ENCODE measurements at regions not wholly inside any gene's neighbourhood (a gene's known extent, or its start where the extent isn't known, plus 50 kb on each side); places are given as distances from the start of the nearest gene placed in this dataset.
"Not testable (repeated sequence)": the region's sequence is repeated elsewhere in the genome, so short reads cannot be mapped to it uniquely, and the experiment has no call there.

DNA sequence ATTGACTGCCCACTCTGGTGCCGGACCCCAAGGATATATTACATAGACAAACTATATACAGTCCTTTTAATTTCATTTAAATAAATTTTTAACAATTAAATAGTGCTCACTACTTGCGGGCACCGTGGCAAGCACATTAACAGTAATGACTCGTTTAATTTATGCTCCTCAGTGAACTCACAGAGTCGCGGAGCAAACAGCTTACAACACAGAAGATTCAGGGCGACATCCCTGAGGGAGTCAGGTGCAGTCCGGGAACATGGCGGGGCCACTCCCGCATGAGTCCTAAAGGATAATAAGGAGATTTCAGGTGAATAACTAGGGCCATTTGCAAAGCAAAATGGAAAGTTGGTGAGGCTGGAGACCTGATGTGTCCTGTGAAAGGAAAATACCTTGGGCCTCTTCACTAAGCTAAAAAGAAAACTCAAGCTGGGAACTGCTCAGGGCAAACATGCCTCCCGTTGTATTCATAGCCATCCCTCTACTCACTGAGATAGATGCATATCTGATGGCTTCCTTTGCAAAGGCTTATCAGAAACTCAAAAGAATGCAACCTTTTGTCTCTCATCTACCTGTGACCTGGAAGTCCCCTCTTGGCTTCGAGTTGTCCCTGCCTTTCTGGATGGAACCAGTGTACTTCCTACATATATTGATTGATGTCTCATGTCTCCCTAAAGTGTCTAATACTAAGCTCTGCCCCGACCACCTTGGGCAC, 125.6 kb downstream of the KLF6 start:
- DNase-seq: no peak

DNA sequence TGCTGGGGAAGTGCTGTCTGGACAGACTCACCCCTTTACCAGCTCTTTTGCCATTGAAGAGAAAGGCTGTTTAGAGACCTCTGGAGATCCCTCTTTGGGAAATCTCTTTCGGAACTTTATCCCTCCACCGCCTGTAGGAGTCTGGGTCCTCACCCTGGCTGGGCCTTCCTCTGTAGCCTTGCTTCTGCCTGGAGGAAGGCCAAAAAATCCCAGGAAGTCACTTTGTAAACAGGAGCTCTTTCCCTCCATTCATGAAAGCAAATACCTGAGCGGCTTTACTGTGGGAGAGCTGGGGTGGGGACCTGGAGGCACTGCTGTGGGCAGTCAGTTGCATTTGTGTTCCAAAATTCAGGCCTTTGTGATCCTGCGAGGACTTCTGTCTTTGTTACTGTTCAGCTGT, 126.2 kb downstream of the KLF6 start:
- no peak for DNase-seq

DNA sequence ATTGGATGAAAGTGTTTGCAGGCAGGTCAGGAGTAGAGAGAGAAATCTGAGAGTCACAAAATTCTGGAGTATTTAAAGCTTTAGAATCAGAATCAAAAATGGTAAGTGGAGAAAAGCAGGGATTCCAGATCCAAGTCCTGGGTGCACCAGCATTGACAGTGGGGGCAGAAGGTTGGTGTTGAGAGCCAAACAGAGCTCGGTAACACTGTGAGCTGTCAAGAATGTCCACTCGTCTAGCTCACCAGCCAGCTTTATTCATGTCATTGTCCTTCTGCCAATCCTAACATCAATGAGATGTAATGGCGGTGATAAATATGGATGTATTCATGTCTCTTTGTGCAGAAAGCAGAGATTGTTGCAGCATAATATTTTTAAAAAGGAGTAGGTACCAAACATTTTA, 128.8 kb downstream of the KLF6 start:
- no peak for DNase-seq

DNA sequence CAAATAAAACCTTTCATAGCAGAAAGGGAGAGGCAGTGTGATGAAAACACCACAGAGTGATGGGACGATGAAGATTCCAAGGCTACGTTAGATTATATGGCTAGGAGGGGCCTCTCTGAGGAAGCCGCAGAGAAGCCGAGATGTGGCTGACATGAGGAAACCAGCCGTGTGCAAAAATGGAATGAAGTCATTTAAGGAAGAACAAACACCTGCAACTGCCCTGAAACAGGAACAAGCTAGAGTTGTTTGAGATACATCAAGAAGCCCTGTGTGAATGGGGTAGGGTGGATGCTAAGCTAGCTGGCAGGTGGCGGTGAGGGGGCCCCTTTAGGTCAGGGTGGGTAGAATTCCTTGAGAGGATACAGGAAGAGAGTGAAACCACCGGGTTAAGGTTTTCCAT, 129.5 kb downstream of the KLF6 start:
- no peak for DNase-seq

DNA sequence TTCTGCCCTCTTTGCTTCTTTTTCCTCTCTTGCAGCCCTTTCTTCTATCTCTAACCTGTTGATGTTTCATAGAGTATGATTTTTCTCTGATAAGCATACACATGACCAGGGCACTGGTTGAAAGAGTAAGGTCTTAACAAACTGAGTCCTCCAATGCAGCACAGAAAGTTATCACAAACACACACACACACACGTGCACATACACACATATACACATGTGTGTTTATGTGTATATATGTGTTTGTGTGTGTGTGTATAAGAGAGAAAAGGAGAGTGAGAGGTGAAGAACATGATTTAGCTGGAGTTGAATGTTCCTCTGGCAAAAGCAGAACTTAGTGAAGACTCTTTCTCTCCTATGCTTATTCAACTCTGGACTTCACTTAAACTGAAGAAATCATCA, 130.0 kb downstream of the KLF6 start:
- DNase-seq: no peak

DNA sequence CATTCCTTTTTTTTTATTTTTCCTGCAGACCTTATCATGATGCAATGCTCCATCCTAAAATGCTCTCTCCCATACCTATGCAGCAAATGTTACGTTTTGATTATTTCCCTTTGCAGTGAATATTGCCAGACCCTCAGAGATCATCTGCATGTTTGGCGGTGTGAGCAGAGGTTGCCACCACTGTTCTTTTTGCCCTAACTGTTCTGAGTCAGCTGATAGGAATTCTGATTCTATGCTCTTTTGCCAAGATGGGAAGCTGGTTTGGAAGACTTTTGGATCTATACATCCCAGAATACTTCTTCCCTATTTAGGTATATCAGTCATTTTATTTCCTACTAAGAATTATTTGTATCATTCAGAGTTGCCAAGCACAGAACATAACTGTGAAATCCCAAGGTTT, 130.5 kb downstream of the KLF6 start:
- peak; percentile 47 for DNase-seq

DNA sequence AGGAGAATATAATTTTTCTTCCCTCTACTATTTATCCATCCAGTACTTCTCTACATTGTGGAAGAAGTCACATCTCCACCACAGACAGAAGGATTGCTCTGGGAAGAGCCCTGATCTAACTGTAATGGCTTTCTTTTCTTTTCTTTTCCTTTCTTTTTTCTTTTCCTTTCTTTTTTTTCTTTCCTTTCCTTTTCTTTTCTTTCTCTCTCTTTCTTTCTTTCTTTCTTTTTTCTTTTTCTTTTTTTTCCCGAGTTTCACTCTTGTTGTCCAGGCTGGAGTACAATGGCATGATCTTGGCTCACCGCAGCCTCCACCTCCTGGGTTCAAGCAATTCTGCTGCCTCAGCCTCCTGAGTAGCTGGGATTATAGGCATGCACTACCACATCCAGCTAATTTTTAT, 131.7 kb downstream of the KLF6 start:
- DNase-seq: not testable (repeated sequence)

DNA sequence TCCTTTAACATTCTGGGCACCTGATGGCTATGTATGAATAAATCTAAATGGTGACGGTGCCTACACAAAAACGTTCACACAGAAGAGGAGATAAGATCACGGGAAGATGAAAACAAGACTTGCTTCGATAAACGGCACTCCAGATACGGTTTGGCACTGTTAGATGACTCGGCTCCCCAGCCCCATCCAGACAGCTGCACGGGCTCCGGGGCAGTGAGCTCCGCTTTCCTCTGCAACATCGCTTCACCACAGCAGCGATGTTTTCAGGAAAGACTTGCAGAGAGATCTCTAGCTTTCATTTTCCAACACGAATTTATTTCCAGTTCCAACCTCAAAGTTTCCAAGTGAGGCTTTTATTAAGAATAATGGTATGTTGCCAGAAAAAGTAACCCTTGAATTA, 132.1 kb downstream of the KLF6 start:
- DNase-seq: peak; percentile 15

DNA sequence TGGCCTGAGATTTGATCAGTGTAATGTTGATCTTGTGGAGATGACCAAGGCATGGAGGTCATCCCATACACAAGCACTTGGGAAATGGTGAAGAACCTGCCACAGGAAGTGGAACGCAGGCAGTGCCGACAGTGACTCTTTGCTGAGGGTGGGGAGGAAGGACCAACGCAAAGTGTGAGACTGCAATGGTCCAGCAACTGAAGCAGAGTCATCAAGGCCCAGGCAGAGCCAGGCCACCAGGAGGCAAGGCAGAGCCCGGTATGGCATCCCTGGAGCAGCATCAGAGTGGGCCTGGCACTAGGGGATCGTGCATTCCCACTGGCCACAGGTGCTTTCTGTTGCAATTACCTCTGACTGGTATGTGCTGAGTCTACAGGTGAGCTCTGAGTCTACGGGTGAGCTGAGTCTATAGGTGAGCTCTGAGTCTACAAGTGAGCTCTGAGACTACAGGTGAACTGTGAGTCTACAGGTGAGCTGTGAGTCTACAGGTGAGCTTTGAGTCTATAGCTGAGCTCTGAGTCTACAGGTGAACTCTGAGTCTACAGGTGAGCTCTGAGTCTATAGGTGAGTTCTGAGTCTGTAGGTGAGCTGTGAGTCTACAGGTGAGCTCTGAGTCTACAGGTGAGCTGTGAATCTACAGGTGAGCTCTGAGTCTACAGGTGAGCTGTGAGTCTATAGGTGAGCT, 132.9 kb downstream of the KLF6 start:
- DNase-seq: no peak

DNA sequence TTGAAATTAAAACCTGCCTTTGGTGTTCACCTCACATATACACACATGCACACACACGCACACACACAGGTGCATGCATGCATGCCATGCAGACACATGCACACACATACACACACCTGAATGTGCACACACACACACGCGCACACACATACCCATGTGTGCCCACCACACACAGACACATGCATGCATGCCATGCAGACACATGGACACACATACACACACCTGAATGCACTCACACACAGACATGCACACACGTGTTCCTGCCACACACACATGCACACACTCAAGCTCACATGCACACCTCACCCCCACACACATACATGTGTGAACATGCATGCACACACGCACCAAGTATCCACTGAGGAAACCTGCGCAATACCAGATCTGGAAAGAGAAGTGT, 136.4 kb downstream of the KLF6 start:
- DNase-seq: no peak

DNA sequence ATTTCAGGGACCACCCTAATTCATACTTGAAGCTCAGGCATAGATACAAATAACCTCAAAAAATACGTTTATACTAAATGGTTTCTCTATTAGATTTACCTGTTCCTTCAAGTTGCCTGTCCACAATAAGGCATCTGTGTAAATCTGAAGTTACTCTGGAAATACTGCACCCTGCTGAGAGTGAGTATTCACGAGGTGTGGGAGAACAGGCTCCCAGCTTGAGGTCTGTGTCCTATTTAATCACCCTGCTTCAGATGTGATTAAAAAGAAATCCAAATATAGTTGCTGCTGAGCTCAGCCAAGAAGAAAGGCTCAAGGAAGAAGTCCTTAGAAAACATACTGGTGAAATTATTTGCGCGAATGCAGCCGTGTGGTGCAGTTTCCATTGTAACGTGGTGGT, 136.8 kb downstream of the KLF6 start:
- no peak for DNase-seq

DNA sequence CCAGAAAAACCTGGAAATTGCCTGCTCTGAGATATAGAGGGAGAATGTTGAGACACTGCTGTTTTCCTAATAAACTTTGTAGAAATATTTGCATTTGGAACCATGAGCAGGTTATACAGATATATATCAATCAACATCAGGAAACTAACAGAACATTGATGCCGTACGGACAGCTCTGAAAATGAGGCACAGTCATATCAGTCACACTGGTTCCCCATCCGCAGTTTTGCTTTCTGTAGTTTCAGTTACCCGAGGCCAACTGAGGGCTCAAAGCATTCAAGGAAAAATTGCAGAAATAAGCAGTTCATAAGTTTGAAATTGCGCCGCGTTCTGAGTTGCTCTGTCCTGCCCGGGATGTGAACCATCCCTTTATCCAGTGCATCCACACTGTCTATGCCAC, 137.9 kb downstream of the KLF6 start:
- no peak for DNase-seq

DNA sequence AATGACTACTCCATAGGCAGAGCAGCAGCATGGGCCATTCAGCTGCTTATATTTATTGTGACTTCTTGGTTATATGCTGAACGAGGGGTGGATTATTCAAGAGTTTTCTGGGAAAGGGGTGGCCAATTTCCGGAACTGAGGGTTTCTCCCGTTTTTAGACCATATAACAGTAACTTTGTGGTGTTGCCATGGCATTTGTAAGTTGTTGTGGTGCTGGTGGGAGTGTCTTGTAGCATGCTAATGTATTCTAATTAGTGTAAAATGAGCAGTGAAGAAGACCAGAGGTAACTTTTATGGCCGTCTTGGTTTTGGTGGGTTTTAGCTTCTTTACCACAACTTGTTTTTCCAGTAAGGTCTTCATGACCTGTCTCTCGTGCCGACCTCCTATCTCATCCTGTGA, 139.6 kb downstream of the KLF6 start:
- no peak for DNase-seq

DNA sequence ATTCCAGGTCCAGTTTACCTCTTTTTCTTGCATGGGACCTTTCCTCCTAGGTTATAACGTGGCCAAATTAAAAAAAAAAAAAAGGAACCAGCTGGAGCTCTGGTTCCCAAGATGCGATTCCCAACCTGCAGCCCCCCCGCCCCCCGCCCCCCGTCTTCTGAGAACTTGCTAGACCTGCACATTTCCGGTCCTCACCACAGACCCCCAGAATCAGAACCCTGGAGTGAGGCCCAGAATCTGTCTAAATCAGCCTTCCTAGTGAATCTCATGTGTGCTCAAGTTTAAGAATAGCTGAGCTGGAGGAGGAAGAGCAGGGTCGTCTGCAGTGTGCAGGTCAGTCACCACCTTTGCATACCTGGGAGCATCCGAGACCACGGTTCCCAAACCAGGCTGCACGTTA, 144.2 kb downstream of the KLF6 start:
- DNase-seq: no peak

DNA sequence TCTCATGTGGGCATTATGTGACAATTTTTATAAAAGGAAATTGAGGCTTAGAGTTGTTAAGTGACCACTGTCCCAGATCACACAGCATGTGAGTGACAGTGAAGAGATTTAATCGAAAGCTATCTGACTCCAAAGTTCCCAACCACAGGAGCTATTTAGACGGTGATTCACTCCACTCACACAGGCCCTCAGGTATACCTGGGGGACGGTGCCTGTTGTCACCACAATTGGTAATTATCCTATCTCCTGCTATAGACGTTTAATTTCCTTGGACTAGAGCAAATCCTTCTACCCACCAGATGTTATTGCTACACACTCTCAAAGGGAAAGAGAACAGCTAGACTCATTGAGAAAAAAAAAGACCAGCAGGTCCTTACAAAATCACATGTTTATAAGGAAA, 145.5 kb downstream of the KLF6 start:
- DNase-seq: no peak

DNA sequence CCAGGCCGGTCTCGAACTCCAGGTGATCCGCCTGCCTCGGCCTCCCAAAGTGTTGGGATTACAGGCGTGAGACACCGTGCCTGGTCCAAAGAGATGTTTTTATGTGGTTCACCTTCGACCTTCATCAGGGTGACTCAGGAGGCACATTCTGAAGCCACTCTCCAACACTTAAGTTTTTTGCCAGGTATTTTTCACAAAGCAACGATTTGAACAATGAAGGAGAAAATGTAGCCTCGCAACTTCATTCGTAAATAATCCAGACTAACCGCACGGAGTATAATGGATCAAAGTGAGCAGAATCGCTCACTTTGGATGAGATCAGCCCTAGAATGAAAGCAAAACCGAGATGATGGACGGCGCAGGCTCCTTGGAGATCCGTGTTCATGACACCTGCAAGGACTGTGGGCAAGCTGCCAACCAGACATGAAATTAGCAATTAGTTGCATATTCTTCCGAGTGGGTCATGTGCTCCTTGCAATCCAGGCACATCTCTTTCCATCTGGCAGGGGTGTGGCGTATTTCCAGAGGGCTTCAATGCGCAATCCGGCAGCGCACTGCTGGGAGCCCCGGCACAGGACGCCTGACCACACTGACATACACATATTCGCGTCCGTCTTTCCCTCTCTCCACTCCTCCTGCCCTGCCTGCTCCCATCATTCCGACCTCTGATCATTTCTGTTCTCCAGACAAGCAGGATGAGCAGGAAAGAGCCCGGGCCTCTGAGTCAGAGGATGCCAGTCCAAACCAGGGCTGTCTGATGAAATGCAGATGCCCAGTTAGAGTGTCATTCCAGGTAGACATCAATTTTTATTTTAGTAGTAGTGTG, 148.4 kb downstream of the KLF6 start:
- DNase-seq: no peak

DNA sequence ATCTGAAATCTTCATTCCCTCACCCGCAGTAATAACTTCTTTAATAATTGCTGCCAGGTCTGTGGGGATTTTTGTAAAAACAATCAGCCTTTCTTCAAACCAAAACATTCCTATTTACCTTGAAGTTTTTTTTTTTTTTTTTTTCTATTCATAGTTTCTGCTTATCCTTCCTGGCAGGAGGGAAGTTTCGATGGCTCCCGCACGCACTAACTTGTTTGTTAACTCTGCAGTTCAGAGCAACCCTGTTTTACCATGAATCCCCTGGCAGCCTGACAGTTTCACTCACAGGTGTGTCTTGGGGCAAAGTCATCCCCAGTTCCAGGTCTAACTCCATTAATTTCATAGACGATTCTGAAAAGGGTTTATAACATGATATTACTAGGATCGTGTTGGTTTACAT, 149.3 kb downstream of the KLF6 start:
- no peak for DNase-seq

DNA sequence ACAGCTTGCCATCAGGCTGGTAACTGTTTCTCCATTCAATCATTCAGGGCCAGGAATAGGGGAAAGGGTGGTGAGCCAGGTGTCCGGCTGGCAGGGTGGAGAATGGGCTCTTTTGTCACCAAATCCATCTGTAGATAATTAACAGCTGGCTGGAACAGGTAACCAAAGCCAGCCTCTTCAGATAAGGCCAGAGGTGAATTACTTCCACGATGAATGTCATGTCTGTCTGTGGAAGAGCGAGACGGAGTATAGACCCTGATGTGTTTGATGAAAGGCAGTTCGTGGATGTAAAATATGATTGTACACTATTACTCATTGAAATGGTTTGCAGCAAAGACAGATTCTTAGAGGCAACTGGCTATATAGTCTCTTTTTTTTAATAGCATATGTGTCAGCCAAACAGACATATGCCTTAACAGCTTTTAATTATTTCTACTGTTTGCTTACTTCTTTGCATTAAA, 149.8 kb downstream of the KLF6 start:
- DNase-seq: no peak

DNA sequence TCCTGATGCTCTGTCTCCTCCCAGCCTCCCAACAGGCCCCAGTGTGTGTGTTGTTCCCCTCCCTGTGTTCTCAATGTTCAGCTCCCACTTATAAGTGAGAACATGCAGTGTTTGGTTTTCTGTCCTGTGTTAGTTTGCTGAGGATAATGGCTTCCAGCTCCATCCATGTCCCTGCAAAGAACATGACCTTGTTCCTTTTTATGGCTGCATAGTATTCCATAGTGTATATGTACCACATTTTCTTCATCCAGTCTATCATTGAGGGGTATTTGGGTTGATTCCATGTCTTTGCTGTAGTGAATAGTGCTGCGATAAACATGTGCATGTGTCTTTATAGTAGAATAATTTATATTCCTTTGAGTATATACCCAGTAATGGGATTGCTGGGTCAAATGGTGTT, 150.4 kb downstream of the KLF6 start:
- DNase-seq: not testable (repeated sequence)

DNA sequence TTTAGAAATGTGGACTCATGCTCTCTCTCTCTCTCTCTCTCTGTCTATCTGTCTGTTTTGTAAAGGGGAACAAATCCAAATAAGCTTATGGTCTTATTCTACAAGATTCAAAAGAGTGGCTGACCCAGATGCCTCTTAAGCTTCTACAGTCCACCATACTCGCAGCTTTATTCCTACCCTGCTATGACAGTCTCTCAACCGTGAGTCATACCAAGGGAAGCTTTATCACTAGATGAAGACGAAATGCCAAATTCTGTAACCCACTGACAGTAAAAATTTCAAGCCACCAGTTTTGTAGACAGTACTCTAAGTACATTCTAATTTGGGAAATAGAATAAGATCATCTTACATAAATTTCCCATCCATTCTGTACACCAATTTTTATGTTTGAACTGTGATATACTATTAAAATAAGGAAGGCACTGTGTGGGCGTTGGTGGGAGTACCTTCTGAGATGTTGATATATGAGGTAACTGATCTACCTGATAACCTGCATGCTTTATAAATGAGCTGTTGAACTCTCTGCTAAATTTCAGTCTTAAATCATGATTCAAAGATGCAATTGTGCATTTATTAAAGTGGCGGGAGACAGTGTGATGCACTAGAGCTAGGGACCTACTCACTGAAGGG, 153.2 kb downstream of the KLF6 start:
- no peak for DNase-seq

DNA sequence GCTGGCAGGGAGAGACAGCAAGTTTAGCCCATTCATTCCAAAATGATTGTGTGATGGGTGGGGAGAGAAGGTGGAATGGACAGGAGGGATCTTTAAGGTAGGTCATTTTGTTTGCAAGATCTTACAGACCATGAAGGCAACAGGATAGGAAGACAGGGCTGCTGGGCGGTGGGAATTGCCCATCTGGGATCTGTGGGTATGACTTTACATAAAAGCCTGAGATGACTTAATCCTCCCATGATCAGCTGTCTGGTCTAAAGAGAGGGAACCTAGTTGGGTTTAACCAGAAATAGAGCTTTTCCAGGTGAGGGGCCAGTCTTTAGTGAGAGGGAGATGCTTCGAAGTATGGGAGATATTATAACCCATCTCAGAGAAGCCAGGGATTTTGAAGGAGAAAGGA, 153.7 kb downstream of the KLF6 start:
- DNase-seq: no peak

DNA sequence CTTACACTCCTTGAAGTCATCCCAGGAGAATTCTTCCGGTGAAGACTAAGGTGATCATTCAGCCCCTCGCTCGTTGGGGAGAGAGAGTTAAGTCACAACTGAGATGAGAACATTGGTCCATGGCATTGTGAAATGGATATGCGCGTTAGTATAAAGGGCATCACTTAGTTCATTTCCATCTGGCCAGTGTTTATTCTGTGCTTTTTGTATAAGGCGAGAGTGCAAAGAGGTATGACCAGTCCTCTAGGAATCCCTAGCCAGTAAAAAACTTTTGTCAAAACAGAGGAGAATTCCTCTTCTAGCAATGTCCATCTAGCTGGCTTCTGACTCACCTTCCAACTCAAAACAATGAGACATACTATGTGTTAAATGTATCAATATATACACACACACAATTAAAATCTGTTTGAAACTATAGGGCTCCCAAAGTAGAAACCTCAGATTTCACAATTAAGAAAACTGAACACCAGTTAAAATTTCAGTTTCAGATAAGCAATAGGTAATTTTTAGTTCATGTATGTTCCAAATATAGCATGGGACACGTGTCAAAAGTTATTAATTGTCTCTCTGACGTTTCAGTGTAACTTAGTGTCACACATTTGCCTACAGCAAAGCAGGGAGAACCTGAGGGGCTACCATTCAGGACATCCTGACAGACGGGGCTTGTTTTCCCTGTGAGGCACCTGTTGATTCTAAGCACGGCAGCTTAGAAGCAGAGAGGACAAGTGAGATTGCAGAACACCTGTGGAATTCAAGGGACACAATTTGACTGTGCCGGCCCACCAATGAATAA, 158.9 kb downstream of the KLF6 start:
- DNase-seq: peak; percentile 66
